NCI-H748 (cell line): ENCODE measurements at regions not wholly inside any gene's neighbourhood (a gene's known extent, or its start where the extent isn't known, plus 50 kb on each side); places are given as distances from the start of the nearest gene placed in this dataset.
"Not testable (repeated sequence)": the region's sequence is repeated elsewhere in the genome, so short reads cannot be mapped to it uniquely, and the experiment has no call there.

Experiments used
- DNase-seq: peaks from one replicate; lab custom pipeline; 2025; ENCODE audit not compliant: unreplicated experiment; lab: John Stamatoyannopoulos, UW

GRCh38 chr13:58882516-58882915 lies 1251.0 kb downstream of the PCDH17 start:
- no peak for DNase-seq

GRCh38 chr13:58883405-58883804 lies 1251.9 kb downstream of the PCDH17 start:
- DNase-seq = no peak

GRCh38 chr13:58884353-58885209 lies 1253.0 kb downstream of the PCDH17 start:
- no peak for DNase-seq

- no peak for DNase-seq
These were observed 1257.9 kb downstream of the PCDH17 start for GRCh38 chr13:58889474-58889873.

DNA sequence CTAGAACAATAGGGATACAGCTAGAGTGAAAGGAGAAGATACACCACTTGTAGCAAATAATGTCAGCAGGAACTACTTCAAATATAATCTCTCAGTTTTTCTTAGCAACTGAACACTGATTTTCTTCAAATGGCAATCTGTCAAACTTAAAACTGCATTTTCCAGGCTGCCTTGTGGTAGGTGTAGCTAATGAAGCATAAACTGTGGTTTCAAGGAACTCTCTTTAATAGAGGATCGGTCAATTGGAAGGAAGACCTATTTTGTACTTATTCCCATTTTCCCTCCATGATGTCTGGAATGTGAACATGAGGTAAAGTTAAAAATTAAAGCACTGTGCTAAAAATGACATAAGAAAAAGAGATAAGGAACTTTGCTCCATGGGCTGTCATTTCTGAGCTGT lies 1261.9 kb downstream of the PCDH17 start:
- no peak for DNase-seq

GRCh38 chr13:58906329-58907007 lies 1257.3 kb downstream of the DIAPH3 start:
- no peak for DNase-seq

DNA sequence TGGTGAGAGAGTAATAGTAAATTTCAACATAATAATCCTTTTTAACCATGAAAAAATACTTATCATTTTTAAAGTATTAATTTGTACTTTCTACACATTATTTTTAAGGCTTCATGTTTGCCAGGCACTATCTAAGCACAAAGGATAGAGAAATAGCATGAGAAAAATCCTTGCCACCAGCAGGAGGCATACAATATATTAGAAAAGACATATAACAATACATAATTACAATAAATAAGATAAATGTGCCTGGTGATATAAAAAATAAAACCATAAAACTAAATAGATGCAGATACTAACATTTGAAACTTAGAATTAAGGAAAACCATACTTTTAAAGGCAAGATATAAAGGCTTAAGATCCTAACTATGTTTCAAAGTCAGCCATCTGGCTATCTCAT lies 1256.4 kb downstream of the DIAPH3 start:
- DNase-seq = no peak

DNA sequence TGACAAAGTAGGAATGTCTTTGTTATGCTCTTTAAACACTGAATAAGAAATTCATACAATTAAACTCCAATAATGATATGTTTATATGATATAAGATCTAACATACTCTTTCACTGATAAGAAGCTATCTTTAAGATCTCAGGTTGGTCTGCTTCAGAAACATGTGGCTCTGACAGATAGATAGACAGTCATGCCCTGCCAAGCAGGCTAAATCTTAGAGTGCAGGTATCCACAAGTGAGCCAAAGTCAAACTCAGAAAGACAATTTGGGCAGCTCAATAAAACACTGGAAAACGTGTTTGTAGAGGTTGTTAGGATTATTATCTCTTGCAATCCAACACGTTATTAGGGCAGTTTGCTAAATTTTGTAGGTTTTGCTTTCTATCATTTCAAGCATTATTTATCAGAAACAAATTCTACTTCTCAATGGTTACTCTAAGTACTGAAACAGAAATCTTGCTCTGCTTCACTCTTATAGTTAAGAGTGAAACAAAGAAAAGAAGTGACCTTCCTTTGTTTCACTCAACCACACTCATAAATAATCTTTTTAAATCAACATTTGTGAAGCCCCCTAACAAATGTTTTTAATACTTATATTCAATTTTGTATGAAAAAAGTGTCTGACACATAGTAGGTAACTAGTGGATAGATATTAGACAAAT lies 1255.6 kb downstream of the DIAPH3 start:
- no peak for DNase-seq

- no peak for DNase-seq
These were observed 1244.2 kb downstream of the DIAPH3 start for GRCh38 chr13:58919551-58919950.

GRCh38 chr13:58921129-58921528 lies 1242.6 kb downstream of the DIAPH3 start:
- DNase-seq = no peak

DNA sequence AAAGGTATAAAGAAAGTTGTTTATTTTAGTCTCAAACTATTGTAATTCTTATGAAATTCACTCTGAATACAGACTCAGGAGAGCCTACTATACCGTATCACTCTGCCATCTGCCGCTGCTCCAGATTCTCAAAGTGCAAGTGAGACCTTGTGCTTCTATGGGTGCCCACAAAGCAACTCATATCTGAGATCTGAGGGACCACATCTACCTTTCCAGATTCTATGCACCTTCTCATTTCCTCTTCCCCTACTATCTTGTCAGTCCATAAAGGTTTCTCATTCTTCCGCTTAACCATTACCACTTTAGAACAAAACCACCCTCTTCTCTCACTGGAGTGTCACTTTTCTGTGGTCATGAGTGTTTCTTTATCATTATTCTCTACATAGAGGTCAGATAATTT lies 1236.9 kb downstream of the DIAPH3 start:
- no peak for DNase-seq

GRCh38 chr13:58933475-58933874 lies 1230.3 kb downstream of the DIAPH3 start:
- DNase-seq = no peak

DNA sequence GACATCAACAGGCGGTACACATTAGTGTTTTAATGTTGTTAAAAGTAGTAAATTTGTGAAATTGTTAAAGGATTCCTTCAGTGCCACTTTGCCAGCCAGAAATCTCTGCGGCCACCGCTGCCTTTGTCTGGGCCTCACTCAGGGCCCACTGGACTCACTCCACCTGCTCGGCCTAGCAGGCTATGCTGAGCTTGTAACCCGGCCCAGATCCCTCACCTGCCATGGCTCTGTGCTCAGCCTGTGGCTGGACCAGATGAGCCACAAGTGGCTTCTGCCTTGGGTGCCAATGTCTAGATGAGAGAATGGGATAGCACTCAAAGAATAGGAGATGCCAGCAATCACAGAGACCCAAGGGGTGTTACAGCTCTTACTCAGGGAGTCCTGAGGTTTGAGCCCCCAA lies 1228.0 kb downstream of the DIAPH3 start:
- DNase-seq = no peak

DNA sequence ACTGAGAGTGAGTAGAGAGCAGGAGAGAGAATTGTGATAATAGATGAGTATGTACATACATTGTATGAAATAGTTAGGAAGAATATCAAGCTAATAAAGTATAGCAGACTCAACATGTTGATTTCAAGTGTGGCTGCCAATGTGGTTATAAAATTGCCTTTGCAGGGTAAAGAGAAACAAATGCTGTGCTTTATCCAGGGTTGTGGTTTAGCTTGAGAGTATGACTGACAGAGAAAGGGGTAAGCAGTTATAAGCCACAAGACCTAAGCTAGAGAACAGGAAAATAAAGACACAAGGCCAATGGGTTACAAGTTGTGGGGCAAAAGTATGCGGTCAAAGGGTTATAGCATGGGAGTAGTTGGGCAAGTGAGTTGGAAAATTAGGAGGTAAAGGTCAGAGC lies 1217.5 kb downstream of the DIAPH3 start:
- no peak for DNase-seq

- DNase-seq = peak; percentile 6
These were observed 1214.1 kb downstream of the DIAPH3 start for GRCh38 chr13:58949646-58950045.

DNA sequence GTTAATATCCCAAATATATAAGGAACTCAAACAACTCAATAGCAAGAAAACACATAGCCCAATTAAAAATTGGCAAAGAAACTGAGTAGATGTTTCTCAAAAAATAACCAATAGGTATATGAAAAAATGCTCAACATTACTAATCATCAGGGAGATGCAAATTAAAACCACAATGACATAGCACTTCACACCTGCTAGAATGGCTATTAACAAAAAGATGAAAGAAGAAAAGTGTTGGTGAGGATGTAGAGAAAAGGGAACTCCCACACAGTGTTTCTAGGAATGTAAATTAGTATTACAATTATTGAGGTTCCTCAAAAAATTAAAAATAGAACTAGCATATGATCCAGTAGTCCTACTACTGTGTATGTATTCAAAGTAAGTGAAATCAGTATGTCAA lies 1212.8 kb downstream of the DIAPH3 start:
- no peak for DNase-seq

DNA sequence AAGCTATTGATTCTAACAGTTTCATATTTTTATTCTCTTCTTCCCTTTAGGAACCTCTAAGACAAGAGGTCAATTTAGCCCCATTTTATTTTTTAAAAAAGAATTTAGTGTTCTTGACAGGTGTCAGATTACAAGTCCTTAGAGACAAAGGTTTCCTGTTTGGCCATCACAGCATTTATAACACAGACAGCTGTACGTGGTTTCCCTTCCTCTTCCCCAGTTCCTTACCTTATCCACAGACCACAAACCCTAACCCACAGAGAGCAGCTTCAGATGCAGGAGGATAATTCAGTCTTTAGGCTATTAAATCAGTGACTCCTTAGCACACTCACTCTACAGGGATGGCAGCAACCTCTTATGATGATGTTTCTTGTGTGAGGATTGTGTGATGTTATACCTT lies 1210.1 kb downstream of the DIAPH3 start:
- DNase-seq = peak; percentile 30

DNA sequence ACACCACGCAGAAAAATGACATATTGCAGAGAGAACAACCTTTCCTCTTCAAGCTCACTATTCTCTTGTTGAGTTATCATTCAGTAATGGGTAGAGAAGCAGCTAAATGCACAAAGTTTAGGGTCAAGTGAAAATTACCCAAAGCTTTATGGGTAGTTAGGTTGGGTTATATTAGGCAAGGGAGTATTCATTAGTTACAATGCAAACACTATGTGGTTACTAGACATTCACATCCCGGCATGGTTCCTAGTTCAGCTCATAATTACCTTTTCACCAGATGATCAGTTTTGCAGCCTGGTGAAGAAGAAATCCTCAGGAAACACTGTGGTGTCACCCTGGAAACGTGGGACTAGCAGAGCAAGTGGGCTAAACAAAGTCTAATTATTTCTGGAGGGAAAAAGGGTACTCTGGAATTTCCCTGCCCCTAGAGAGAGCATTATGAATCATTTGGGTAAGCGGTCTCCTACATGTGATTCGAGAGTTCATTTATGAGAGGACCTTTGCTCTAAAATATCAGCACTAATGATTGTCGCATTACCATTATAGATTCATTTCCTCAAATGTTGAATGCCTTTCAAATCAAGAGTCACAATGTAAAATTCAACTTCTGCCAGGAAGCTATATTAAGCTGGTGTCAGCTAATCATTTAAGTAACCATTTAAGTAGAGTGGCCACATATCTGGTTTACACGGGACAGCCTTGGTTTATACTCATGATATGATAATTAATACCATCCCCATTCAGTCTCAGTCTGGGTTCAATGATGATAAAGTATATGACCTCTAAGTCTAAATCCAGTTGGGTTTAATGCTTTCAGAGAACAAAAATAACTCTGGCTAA lies 1208.0 kb downstream of the DIAPH3 start:
- DNase-seq = peak; percentile 29

GRCh38 chr13:58958097-58958496 lies 1205.6 kb downstream of the DIAPH3 start:
- DNase-seq = not testable (repeated sequence)

DNA sequence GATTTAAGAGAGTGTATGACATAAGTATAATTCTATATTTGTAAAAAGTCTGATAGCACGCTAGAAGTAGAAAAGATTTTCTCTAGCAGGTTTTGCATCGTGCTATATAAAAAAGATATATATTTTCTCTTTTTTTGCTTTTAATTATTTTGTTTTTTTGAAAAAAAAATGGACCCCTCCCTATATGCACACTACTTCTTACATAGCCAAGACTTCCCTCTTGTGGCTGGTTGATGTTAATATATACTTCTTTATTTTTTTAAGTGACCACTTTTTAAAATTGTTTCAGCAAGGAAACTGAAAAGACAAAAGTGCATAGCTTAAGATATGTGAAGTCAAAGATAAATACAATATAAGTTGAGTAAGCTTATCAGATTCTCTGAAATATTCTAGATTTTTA lies 1202.8 kb downstream of the DIAPH3 start:
- DNase-seq = peak; percentile 22

DNA sequence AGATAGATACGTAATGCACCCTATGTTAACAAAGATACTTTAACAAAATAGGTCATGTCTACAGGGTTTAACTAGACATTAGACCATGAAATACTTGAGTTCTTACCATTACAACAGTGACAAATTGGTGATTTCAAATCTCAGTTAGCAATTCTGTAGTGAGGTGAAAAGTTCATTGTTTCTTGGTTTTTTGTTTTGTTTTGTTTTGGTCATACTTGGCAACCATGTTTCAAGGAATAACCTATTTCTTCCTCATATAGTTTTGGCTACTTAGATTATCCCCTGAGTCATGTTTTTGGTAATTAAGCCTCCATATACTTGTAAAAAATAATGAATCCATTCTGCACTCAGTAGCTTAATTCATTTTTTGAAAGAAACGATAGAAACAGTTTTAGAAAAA lies 1200.4 kb downstream of the DIAPH3 start:
- no peak for DNase-seq
